Hepatocyte (in vitro differentiated cells): ENCODE measurements at regions not wholly inside any gene's neighbourhood (a gene's known extent, or its start where the extent isn't known, plus 50 kb on each side); places are given as distances from the start of the nearest gene placed in this dataset.

Source experiments
- DNase-seq: peaks from one replicate; pipeline ENCODE4 v3.0.0-alpha.2; 2016; ENCODE audit warnings: low spot score
- H2AFZ ChIP-seq: fragments of 200-600 bp; sonication (generic); 2 replicates; pipeline ENCODE4 v1.6.0; 2016; ENCODE audit warnings: antibody characterized with exemption, mild to moderate bottlenecking
- H3K27ac ChIP-seq: fragments of 200-600 bp; sonication (generic); 2 replicates; pipeline ENCODE4 v1.5.1; 2016; ENCODE audit warnings: mild to moderate bottlenecking
- H3K27me3 ChIP-seq: fragments of 200-600 bp; sonication (generic); 2 replicates; pipeline ENCODE4 v1.6.1; 2016
- H3K36me3 ChIP-seq: fragments of 200-600 bp; sonication (generic); replicated peaks from 2 replicates; pipeline ENCODE4 v1.5.1; 2016; ENCODE audit warnings: low read depth; ENCODE audit not compliant: insufficient read depth
- H3K4me1 ChIP-seq: fragments of 200-600 bp; sonication (generic); 2 replicates; pipeline ENCODE4 v1.5.1; 2016; ENCODE audit warnings: mild to moderate bottlenecking, moderate library complexity; ENCODE audit not compliant: insufficient read depth
- H3K4me2 ChIP-seq: fragments of 200-600 bp; sonication (generic); 2 replicates; pipeline ENCODE4 v1.6.0; 2016
- H3K4me3 ChIP-seq: fragments of 200-600 bp; sonication (generic); 2 replicates; pipeline ENCODE4 v1.5.1; 2016; ENCODE audit warnings: mild to moderate bottlenecking
- H3K79me2 ChIP-seq: fragments of 200-600 bp; sonication (generic); 2 replicates; pipeline ENCODE4 v1.6.0; 2017; ENCODE audit warnings: mild to moderate bottlenecking
- H3K9me2 ChIP-seq: fragments of 200-600 bp; sonication (generic); replicated peaks from 2 replicates; pipeline ENCODE4 v1.6.0; 2017; ENCODE audit warnings: mild to moderate bottlenecking; ENCODE audit not compliant: insufficient read depth
- H3K9me3 ChIP-seq: fragments of 200-600 bp; sonication (generic); 2 replicates; pipeline ENCODE4 v1.5.1; 2016; ENCODE audit warnings: low read depth, mild to moderate bottlenecking
- H4K20me1 ChIP-seq: fragments of 200-600 bp; sonication (generic); 2 replicates; pipeline ENCODE4 v1.6.0; 2016; ENCODE audit warnings: mild to moderate bottlenecking; ENCODE audit not compliant: insufficient read depth, poor library complexity, severe bottlenecking
- CTCF ChIP-seq: fragments of 200-600 bp; sonication (generic); IDR thresholded peaks from 2 replicates; pipeline ENCODE4 v1.5.1; 2016; ENCODE audit warnings: antibody characterized with exemption, mild to moderate bottlenecking; ENCODE audit not compliant: poor library complexity
- EZH2 ChIP-seq: fragments of 200-600 bp; sonication (generic); IDR thresholded peaks from 2 replicates; pipeline ENCODE4 v1.6.1; 2016; ENCODE audit warnings: antibody characterized with exemption, mild to moderate bottlenecking, borderline replicate concordance
- EZH2phosphoT487 ChIP-seq: fragments of 200-600 bp; sonication (generic); IDR thresholded peaks from one replicate; pipeline ENCODE4 v1.6.1; 2018; ENCODE audit warnings: antibody characterized with exemption, mild to moderate bottlenecking, low read depth, moderate library complexity; ENCODE audit not compliant: unreplicated experiment, severe bottlenecking
- WGBS: methylation state at CpG from one replicate; pipeline ENCODE4 v1.1.6; 2016; ENCODE audit warnings: low lambda C conversion rate; ENCODE audit errors: missing lambda C conversion rate; 5-methylcytosine and 5-hydroxymethylcytosine counted together

- Histone ChIP-seq H3K36me3 (no peaks in the 10 kb centered on the region), H3K4me2 (no peak overlapping the region), H3K27me3 (no peaks in the 10 kb centered on the region), H3K9me2 (no peaks in the 10 kb centered on the region), H3K9me3 (no peaks in the 10 kb centered on the region), H2AFZ (no peak overlapping the region), H4K20me1 (no peaks in the 10 kb centered on the region), H3K27ac (no peak overlapping the region), H3K4me3 (no peak overlapping the region), H3K4me1 (no peaks in the 10 kb centered on the region), H3K79me2 (no peaks in the 10 kb centered on the region)
- DNase-seq: peak; percentile 74
- WGBS: 42% methylated on average over 7 of the region's 7 CpGs
- TF ChIP-seq EZH2 (no peak), CTCF (peak; percentile 75)
Observed at GRCh38 chr16:80369138-80369958, 171.4 kb upstream of the DYNLRB2 start.

GRCh38 chr16:80367037-80367658 lies 173.6 kb upstream of the DYNLRB2 start:
- DNase-seq: no peak

GRCh38 chr16:80366023-80366422 lies 174.8 kb upstream of the DYNLRB2 start:
- Histone ChIP-seq H3K9me3 (no peaks in the 10 kb centered on the region), H3K9me2 (no peaks in the 10 kb centered on the region), H3K4me3 (no peak overlapping the region), H4K20me1 (no peaks in the 10 kb centered on the region), H3K4me2 (no peak overlapping the region), H3K36me3 (no peaks in the 10 kb centered on the region), H3K27ac (no peak overlapping the region), H3K4me1 (no peaks in the 10 kb centered on the region), H3K27me3 (peaks cover 15% of the 10 kb centered on the region), H3K79me2 (no peaks in the 10 kb centered on the region), H2AFZ (no peak overlapping the region)
- WGBS: 89% methylated on average over 10 of the region's 10 CpGs
- DNase-seq: no peak
- no peak for TF ChIP-seq EZH2phosphoT487
- TF ChIP-seq EZH2: no peak
- no peak for TF ChIP-seq CTCF

More at GRCh38 chr16:80367037-80367658, 173.6 kb upstream of the DYNLRB2 start:
- Histone ChIP-seq H4K20me1 (no peaks in the 10 kb centered on the region), H3K9me3 (no peaks in the 10 kb centered on the region), H3K36me3 (no peaks in the 10 kb centered on the region), H3K4me1 (no peaks in the 10 kb centered on the region), H3K27me3 (peaks cover 15% of the 10 kb centered on the region), H3K4me2 (no peak overlapping the region), H3K79me2 (no peaks in the 10 kb centered on the region), H3K4me3 (no peak overlapping the region), H2AFZ (no peak overlapping the region), H3K27ac (no peak overlapping the region), H3K9me2 (no peaks in the 10 kb centered on the region)
- no peak for TF ChIP-seq EZH2
- TF ChIP-seq EZH2phosphoT487: no peak
- TF ChIP-seq CTCF: no peak
- WGBS: 77% methylated on average over 2 of the region's 2 CpGs
